ENCODE measurements at regions not wholly inside any gene's neighbourhood (a gene's known extent, or its start where the extent isn't known, plus 50 kb on each side); places are given as distances from the start of the nearest gene placed in this dataset.
"Not testable (repeated sequence)": the region's sequence is repeated elsewhere in the genome, so short reads cannot be mapped to it uniquely, and the experiment has no call there.

DNA sequence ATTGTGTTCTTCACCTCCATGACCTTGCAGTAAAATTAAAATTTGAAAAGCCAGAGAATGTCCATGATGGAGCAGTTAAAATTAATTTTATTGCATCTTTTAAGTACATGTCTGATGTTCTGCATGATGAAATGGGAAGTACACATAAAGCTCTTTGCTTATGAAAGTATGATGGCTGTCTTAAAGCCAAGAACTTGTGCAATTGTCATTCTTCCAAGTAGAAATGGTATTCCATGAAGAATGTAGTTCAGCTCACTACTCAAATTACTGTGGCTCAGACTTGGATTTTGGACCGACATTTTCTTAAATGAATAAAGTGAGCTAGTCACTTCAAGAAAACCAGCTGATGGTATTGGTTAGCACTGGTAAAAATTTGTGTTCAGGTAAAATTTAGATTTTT is 161.7 kb upstream of the CXCL13 start:
- no peak for TF ChIP-seq ZFX (IDR thresholded peaks at IDR 0.05; ENCODE audit: borderline replicate concordance)
- TF ChIP-seq, protein P1, sequence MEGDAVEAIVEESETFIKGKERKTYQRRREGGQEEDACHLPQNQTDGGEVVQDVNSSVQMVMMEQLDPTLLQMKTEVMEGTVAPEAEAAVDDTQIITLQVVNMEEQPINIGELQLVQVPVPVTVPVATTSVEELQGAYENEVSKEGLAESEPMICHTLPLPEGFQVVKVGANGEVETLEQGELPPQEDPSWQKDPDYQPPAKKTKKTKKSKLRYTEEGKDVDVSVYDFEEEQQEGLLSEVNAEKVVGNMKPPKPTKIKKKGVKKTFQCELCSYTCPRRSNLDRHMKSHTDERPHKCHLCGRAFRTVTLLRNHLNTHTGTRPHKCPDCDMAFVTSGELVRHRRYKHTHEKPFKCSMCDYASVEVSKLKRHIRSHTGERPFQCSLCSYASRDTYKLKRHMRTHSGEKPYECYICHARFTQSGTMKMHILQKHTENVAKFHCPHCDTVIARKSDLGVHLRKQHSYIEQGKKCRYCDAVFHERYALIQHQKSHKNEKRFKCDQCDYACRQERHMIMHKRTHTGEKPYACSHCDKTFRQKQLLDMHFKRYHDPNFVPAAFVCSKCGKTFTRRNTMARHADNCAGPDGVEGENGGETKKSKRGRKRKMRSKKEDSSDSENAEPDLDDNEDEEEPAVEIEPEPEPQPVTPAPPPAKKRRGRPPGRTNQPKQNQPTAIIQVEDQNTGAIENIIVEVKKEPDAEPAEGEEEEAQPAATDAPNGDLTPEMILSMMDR (IDR thresholded peaks at IDR 0.05): no peak
- H3K27ac ChIP-seq: no peak overlapping the region

DNA sequence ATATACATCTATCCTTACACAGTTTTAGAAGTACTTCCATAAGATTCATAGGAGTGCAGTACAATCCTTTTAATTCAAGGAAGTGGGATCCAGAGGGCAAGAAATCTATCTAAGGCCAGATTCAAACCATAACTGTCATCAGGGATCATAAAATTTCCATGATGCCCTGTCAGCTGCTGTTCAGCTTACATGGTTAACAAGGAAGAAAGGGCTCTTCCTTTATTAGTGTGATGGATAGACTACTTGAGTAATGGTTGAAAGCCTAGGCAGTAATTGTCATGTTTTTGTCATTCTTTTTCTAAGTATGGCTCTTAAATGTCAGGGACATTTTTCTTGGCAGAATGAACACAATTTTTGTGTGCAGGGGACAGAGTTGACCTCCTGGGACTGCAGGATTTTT is 159.8 kb upstream of the CXCL13 start:
- TF ChIP-seq, protein P1 (IDR thresholded peaks at IDR 0.05): no peak
- TF ChIP-seq ZFX (IDR thresholded peaks at IDR 0.05; ENCODE audit: borderline replicate concordance): no peak
- H3K27ac ChIP-seq: no peak overlapping the region

DNA sequence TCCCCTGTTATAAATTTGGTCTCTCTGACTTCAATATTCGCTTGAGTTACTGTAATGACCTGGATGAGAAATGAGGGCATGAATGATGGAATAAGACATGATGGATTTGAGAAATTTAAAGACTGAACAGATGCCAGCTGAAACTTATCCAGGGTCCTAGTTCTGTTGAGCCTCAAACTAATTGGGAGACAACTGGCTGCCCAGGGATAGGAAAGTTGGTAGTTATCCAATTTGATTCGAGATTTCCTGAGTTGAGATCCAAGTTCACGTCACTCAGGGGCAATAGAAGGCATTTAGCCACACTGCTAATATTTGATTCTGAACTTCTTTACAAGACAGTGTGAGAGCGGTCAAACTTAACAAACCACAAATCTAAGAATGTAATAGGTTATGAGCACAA is 159.0 kb upstream of the CXCL13 start:
- TF ChIP-seq, protein P1 (IDR thresholded peaks at IDR 0.05): no peak
- no peak for TF ChIP-seq ZFX (IDR thresholded peaks at IDR 0.05; ENCODE audit: borderline replicate concordance)
- H3K27ac ChIP-seq: no peak overlapping the region

DNA sequence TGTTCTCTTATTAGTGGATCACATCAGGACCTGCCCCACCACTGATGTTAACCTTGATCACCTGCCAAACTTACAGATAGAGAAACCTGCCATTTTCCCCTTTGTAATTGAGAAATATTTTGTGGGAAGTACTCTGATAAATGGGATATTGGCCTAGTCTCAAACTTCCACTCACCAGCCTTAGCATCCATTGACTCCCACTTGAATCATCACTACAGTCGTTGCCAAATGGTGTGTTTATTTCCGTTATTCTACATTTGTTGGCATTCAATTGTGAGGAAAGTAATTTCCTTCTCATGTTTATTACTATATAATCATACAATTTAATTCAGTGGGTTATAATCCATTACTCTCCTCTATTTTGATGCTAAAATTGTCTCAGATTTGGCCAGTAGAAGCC is 156.4 kb upstream of the CXCL13 start:
- TF ChIP-seq, protein P1 (IDR thresholded peaks at IDR 0.05): no peak
- TF ChIP-seq ZFX (IDR thresholded peaks at IDR 0.05; ENCODE audit: borderline replicate concordance): no peak

DNA sequence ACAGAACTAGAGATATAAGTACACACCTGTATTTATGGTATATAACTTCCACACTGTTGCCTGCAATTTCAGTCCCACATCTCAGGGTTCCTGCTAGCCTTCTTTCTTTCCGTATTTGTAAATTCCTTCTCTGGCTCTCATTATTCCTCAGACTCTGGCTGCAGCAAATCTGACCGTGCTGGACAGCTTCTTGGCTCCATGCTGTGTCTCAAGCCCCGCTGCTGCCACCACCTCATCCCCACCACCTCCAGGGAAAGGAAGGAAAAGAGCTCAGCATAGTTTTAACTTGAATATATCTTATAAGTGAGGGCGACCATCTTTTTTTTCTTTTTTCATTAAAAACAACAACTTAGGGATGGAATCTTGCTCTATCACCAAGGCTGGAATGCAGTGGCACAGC is 155.6 kb upstream of the CXCL13 start:
- H3K27ac ChIP-seq: no peak overlapping the region
- TF ChIP-seq, protein P1 (IDR thresholded peaks at IDR 0.05): no peak
- TF ChIP-seq ZFX (IDR thresholded peaks at IDR 0.05; ENCODE audit: borderline replicate concordance): no peak

More for the DNA sequence above, 156.4 kb upstream of the CXCL13 start:
- H3K27ac ChIP-seq: no peak overlapping the region

DNA sequence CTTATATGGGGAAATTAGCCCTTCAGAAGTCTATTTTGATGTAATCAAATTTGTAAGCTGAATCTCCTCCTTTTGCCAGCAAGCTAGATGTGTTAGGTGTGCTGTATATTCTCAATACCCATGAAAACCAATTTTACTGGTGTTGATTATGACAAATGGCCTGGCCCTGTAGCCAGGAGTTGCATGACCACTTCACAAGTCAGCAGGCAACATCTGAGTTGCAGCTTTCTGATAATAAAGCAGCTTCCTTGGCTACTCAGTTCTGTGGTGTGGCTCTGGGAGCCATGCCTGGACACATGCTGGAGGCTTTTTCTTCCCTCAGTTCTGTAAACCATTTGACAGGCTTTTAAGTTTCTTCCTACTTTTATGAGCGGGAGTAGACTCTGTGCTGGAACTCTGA is 154.1 kb upstream of the CXCL13 start:
- TF ChIP-seq, protein P1 (IDR thresholded peaks at IDR 0.05): no peak
- TF ChIP-seq ZFX (IDR thresholded peaks at IDR 0.05; ENCODE audit: borderline replicate concordance): no peak
- H3K27ac ChIP-seq: no peak overlapping the region

DNA sequence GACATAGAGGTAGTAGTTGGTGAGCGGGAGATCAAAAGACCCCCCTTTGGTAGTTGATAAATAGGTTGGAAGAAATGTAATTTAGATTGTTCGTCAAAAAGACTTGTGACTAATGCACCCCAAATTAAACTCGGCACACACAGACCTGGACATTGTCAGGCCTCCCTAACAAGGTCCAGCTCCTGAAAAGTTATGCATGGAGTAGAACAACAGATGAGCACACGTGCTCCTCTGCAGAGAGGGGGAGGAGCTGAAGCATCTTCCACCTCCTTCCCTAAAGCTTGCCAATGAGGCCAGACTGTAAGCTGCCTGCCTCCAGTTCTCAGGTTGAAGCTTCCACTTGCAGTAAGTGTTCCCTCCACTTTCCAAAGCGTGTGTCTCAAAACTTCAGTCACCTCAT is 153.5 kb upstream of the CXCL13 start:
- H3K27ac ChIP-seq: not testable (repeated sequence)

DNA sequence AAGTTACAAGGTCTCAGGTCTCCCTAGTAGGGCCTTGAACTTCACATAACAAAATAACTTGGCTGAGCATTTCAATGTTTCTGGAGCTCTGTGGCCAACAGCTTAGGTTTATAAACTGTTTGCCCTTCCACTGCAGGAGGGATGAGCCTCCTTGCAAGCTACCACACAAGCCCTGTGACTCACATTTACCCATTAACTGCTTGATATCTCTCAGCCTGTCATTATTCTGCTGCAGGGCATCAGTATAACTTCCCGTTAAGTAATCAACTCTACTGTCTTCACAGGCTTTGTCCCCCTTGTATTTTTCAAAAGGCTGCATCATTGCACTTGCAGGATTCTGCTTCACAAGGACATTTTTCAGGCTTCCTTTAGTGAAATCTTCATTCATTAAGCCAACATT is 151.7 kb upstream of the CXCL13 start:
- TF ChIP-seq, protein P1 (IDR thresholded peaks at IDR 0.05): no peak
- TF ChIP-seq ZFX (IDR thresholded peaks at IDR 0.05; ENCODE audit: borderline replicate concordance): no peak
- H3K27ac ChIP-seq: no peak overlapping the region

Data from 22Rv1 (cell line).